Endodermal cell (in vitro differentiated cells): ENCODE measurements at regions not wholly inside any gene's neighbourhood (a gene's known extent, or its start where the extent isn't known, plus 50 kb on each side); places are given as distances from the start of the nearest gene placed in this dataset.

Experiments
- DNase-seq: peaks from one replicate; pipeline ENCODE4 v3.0.0-alpha.2; 2017
- H3K27ac ChIP-seq: 2 replicates; pipeline ENCODE4 v1.5.1; 2013; ENCODE audit warnings: mild to moderate bottlenecking, low read depth, low read length, moderate library complexity
- H3K27me3 ChIP-seq: 2 replicates; pipeline ENCODE4 v1.6.1; 2013; ENCODE audit warnings: mild to moderate bottlenecking, low read length, moderate library complexity; ENCODE audit not compliant: insufficient read depth, control insufficient read depth, poor library complexity, severe bottlenecking
- H3K36me3 ChIP-seq: 2 replicates; pipeline ENCODE4 v1.7.0; 2013; ENCODE audit warnings: mild to moderate bottlenecking, low read length, moderate library complexity; ENCODE audit not compliant: control insufficient read depth, insufficient read depth
- H3K4me1 ChIP-seq: one replicate; pipeline ENCODE4 v1.7.0; 2013; ENCODE audit warnings: low read length; ENCODE audit not compliant: control insufficient read depth, insufficient read depth
- H3K4me3 ChIP-seq: 2 replicates; pipeline ENCODE4 v1.5.1; 2013; ENCODE audit warnings: mild to moderate bottlenecking, low read length, moderate library complexity
- H3K9ac ChIP-seq: 2 replicates; pipeline ENCODE4 v1.6.1; 2013; ENCODE audit warnings: mild to moderate bottlenecking, low read length, moderate library complexity; ENCODE audit not compliant: poor library complexity, severe bottlenecking; ENCODE audit errors: extremely low read depth
- H3K9me3 ChIP-seq: 2 replicates; pipeline ENCODE4 v1.6.1; 2013; ENCODE audit warnings: mild to moderate bottlenecking, low read length, moderate library complexity; ENCODE audit not compliant: control insufficient read depth
- H3K27ac Mint-ChIP-seq: 2 replicates; pipeline ENCODE4 v1.8.0; 2020; ENCODE audit warnings: mixed read lengths
- H3K27me3 Mint-ChIP-seq: 2 replicates; pipeline ENCODE4 v1.8.0; 2021; ENCODE audit warnings: mild to moderate bottlenecking, mixed read lengths; ENCODE audit not compliant: insufficient read depth
- H3K36me3 Mint-ChIP-seq: 2 replicates; pipeline ENCODE4 v1.8.0; 2020; ENCODE audit warnings: low read depth, mixed read lengths
- H3K4me1 Mint-ChIP-seq: 2 replicates; pipeline ENCODE4 v1.8.0; 2020; ENCODE audit warnings: mixed read lengths
- H3K4me3 Mint-ChIP-seq: 2 replicates; pipeline ENCODE4 v1.8.0; 2020; ENCODE audit warnings: mild to moderate bottlenecking, moderate library complexity, mixed read lengths
- H3K9me3 Mint-ChIP-seq: 2 replicates; pipeline ENCODE4 v1.8.0; 2020; ENCODE audit warnings: mild to moderate bottlenecking, mixed read lengths
- CTCF ChIP-seq: fragments of 200-600 bp; sonication (generic); conservative IDR thresholded peaks from 2 replicates; pipeline ENCODE4 v1.5.0; 2021; ENCODE audit warnings: antibody characterized with exemption, mild to moderate bottlenecking
- WGBS, 2 experiments: methylation state at CpG; one replicate each; pipeline versions ENCODE4 v1.1.5 to v1.1.7; 2013; ENCODE audit warnings: missing lambda C conversion rate in 2 of 2, mixed read lengths in 1 of 2; ENCODE audit not compliant: insufficient coverage in 1 of 2, insufficient read length in 1 of 2; 5-methylcytosine and 5-hydroxymethylcytosine counted together

GRCh38 chr3:7854266-7854665 is 647.4 kb upstream of the LMCD1 start:
- H3K4me1 Mint-ChIP-seq: peaks cover 52% of the 10 kb centered on the region
- no peak overlapping the region for H3K9ac ChIP-seq
- H3K27me3 Mint-ChIP-seq: no peaks in the 10 kb centered on the region
- H3K9me3 Mint-ChIP-seq: no peaks in the 10 kb centered on the region
- no peak for DNase-seq
- no peaks in the 10 kb centered on the region for H3K36me3 Mint-ChIP-seq
- peaks cover 9% of the 10 kb centered on the region for H3K4me1 ChIP-seq
- no peak overlapping the region for H3K27ac Mint-ChIP-seq
- no peak overlapping the region for H3K4me3 ChIP-seq
- H3K4me3 Mint-ChIP-seq: no peak overlapping the region
- no peak overlapping the region for H3K27ac ChIP-seq
- no peak for TF ChIP-seq CTCF
- H3K27me3 ChIP-seq: no peaks in the 10 kb centered on the region
- whole genome bisulfite sequencing, 2 experiments: 95% methylated on average over 3 of the region's 3 CpGs; no CpG with 5 or more reads in 1 of the 2 experiments
- no peaks in the 10 kb centered on the region for H3K36me3 ChIP-seq
- H3K9me3 ChIP-seq: no peaks in the 10 kb centered on the region

- WGBS, 2 experiments: 83 to 89% methylated on average over 5 of the region's 5 CpGs
- no peak overlapping the region for H3K4me3 ChIP-seq
- peaks cover 52% of the 10 kb centered on the region for H3K4me1 Mint-ChIP-seq
These were observed 646.9 kb upstream of the LMCD1 start for GRCh38 chr3:7854721-7855120.

GRCh38 chr3:7865611-7866010 is 636.0 kb upstream of the LMCD1 start:
- Mint-ChIP-seq H3K27me3 (no peaks in the 10 kb centered on the region), H3K27ac (no peak overlapping the region), H3K9me3 (peaks cover 8% of the 10 kb centered on the region), H3K36me3 (no peaks in the 10 kb centered on the region), H3K4me3 (no peak overlapping the region), H3K4me1 (no peaks in the 10 kb centered on the region)
- no peaks in the 10 kb centered on the region for H3K9me3 ChIP-seq
- H3K9ac ChIP-seq: no peak overlapping the region
- H3K4me3 ChIP-seq: no peak overlapping the region
- no peaks in the 10 kb centered on the region for H3K36me3 ChIP-seq
- H3K4me1 ChIP-seq: no peaks in the 10 kb centered on the region
- no peaks in the 10 kb centered on the region for H3K27me3 ChIP-seq
- no peak for DNase-seq
- 93% methylated on average over 4 of the region's 4 CpGs; no CpG with 5 or more reads in 1 of the 2 experiments for WGBS, 2 experiments
- TF ChIP-seq CTCF: no peak
- H3K27ac ChIP-seq: no peak overlapping the region

More at GRCh38 chr3:7854721-7855120, 646.9 kb upstream of the LMCD1 start:
- H3K27ac Mint-ChIP-seq: no peak overlapping the region
- no peak for TF ChIP-seq CTCF
- Histone ChIP-seq H3K9me3 (no peaks in the 10 kb centered on the region), H3K9ac (no peak overlapping the region), H3K27me3 (no peaks in the 10 kb centered on the region), H3K36me3 (no peaks in the 10 kb centered on the region), H3K4me1 (peaks cover 9% of the 10 kb centered on the region), H3K27ac (no peak overlapping the region)
- no peaks in the 10 kb centered on the region for H3K36me3 Mint-ChIP-seq
- DNase-seq: peak; percentile 65
- no peaks in the 10 kb centered on the region for H3K27me3 Mint-ChIP-seq
- no peak overlapping the region for H3K4me3 Mint-ChIP-seq
- H3K9me3 Mint-ChIP-seq: peaks cover 2% of the 10 kb centered on the region
